ENCODE measurements at regions not wholly inside any gene's neighbourhood (a gene's known extent, or its start where the extent isn't known, plus 50 kb on each side); places are given as distances from the start of the nearest gene placed in this dataset.

DNA sequence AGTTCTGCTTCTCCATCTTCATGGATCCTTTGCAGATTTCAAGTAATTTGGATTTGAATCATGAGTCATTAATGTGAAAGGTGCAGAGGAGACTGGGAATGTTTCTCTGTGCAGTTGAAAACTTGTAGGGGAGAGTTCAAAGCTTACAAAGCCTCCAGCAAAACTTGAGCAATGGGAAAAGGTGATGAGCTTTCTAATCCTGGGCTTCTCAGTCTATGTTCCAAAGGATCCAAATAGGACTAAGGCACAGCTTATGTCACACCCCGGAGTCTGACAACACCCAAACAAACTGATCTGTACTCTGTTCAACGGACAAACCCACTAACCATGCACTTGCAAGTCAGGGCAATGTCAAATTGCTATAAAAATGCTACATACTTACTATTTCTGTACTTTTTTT is 134.8 kb downstream of the DUSP6 start:
- DNase-seq (ENCODE audit: low spot score): no peak
- no peaks in the 10 kb centered on the region for H3K36me3 ChIP-seq (ENCODE audit: insufficient read depth, low read length)
- no peaks in the 10 kb centered on the region for H3K4me1 ChIP-seq (ENCODE audit: insufficient read depth, low read length, poor library complexity, severe bottlenecking)
- H3K4me2 ChIP-seq (ENCODE audit: low read length): no peak overlapping the region
- CTCF ChIA-PET (ENCODE audit: unreplicated experiment): no interaction called here
- POLR2A ChIA-PET: no interaction called here
- intact Hi-C loops (cut with micrococcal nuclease; ENCODE audit: unreplicated experiment): no loop called here
- BruUV-seq (replicated peaks): no TSS peak
- H3K9me2 ChIP-seq (ENCODE audit: insufficient read depth, low read length): no peaks in the 10 kb centered on the region
- no peaks in the 10 kb centered on the region for H3K9me3 ChIP-seq (ENCODE audit: low read length)
- no peaks in the 10 kb centered on the region for H3K79me2 ChIP-seq (ENCODE audit: insufficient read depth, low read depth, low read length)
- H3K4me3 ChIP-seq (ENCODE audit: low read depth, low read length, poor library complexity, severe bottlenecking): no peak overlapping the region
- H3K27ac ChIP-seq (ENCODE audit: low read depth, low read length, poor library complexity, severe bottlenecking): no peak overlapping the region
- no peak overlapping the region for H2AFZ ChIP-seq (ENCODE audit: low read length)
- no peaks in the 10 kb centered on the region; the same call in 1 of the 2 replicates for H4K20me1 ChIP-seq (ENCODE audit: insufficient read depth, low read length)
- TF ChIP-seq, protein P1, sequence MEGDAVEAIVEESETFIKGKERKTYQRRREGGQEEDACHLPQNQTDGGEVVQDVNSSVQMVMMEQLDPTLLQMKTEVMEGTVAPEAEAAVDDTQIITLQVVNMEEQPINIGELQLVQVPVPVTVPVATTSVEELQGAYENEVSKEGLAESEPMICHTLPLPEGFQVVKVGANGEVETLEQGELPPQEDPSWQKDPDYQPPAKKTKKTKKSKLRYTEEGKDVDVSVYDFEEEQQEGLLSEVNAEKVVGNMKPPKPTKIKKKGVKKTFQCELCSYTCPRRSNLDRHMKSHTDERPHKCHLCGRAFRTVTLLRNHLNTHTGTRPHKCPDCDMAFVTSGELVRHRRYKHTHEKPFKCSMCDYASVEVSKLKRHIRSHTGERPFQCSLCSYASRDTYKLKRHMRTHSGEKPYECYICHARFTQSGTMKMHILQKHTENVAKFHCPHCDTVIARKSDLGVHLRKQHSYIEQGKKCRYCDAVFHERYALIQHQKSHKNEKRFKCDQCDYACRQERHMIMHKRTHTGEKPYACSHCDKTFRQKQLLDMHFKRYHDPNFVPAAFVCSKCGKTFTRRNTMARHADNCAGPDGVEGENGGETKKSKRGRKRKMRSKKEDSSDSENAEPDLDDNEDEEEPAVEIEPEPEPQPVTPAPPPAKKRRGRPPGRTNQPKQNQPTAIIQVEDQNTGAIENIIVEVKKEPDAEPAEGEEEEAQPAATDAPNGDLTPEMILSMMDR (conservative IDR thresholded peaks at IDR 0.05; ENCODE audit: low read length): no peak
- no peak for TF ChIP-seq EZH2phosphoT487 (IDR thresholded peaks at IDR 0.05; ENCODE audit: borderline replicate concordance, low read depth, low read length)

DNA sequence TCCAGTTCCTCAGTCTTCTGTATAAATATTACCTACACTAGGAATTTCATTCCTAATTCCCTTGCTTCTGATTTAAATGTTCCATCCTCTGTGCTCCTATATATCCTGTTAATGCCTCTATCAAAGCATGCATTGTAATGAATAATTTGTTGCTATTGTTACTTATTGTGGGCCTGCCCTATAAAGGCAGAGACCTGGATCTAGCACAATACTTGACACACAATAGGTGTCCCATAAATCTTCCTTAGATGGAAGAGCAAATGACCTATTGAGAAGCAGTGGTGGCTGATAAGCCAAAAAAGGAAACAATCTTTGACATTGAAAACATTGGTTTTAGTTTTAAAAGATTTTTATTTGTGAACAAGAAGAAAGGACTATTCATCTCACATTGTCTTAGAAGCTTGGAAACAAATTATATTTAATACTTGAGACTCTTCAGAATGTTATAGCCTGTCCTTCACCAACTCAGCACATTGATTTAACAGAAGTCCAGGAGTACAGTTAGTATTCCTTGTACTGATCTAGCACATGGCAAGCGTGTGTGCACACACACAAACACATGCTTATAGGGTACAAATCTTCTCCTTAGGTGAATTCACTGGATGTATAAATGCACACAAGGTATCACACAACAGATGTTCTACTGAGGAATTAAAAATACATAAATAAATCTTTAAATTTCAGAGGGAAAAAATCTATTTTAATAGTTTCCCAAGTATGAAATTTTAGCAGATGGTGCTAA is 135.9 kb downstream of the DUSP6 start:
- no TSS peak for BruUV-seq (replicated peaks)
- H3K36me3 ChIP-seq (ENCODE audit: insufficient read depth, low read length): no peaks in the 10 kb centered on the region
- H2AFZ ChIP-seq (ENCODE audit: low read length): no peak overlapping the region
- H3K4me3 ChIP-seq (ENCODE audit: low read depth, low read length, poor library complexity, severe bottlenecking): no peak overlapping the region
- no peak overlapping the region for H3K4me2 ChIP-seq (ENCODE audit: low read length)
- ChIA-PET CTCF (ENCODE audit: unreplicated experiment) (no interaction called here), POLR2A (no interaction called here)
- no peaks in the 10 kb centered on the region for H3K9me3 ChIP-seq (ENCODE audit: low read length)
- intact Hi-C loops (cut with micrococcal nuclease; ENCODE audit: unreplicated experiment): no loop called here
- no peaks in the 10 kb centered on the region for H3K9me2 ChIP-seq (ENCODE audit: insufficient read depth, low read length)
- no peaks in the 10 kb centered on the region for H3K4me1 ChIP-seq (ENCODE audit: insufficient read depth, low read length, poor library complexity, severe bottlenecking)
- TF ChIP-seq, protein P1 (conservative IDR thresholded peaks at IDR 0.05; ENCODE audit: low read length): no peak
- TF ChIP-seq EZH2phosphoT487 (IDR thresholded peaks at IDR 0.05; ENCODE audit: borderline replicate concordance, low read depth, low read length): no peak
- H4K20me1 ChIP-seq (ENCODE audit: insufficient read depth, low read length): no peaks in the 10 kb centered on the region; the same call in 1 of the 2 replicates
- H3K79me2 ChIP-seq (ENCODE audit: insufficient read depth, low read depth, low read length): no peaks in the 10 kb centered on the region
- no peak for DNase-seq (ENCODE audit: low spot score)
- H3K27ac ChIP-seq (ENCODE audit: low read depth, low read length, poor library complexity, severe bottlenecking): no peak overlapping the region

DNA sequence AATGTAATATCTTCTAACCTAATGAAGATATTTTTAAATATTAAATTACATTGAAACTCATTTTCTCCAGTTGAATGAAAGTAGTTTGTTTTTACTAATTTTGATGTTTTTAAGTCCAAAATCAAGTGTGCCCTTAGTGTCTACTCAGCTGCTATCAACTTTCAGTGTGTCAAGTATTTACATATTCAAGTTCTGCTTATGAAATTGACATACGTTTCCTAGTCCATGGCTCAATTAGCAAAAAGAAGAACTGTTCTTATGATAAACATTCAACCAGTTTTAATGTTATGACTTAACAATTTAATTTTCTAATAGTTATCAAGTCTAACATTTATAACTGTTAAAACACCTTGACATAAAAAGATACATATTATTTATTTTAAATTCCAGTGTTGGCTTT is 137.1 kb downstream of the DUSP6 start:
- no peak overlapping the region for H3K4me2 ChIP-seq (ENCODE audit: low read length)
- ChIA-PET POLR2A (interaction anchor here (0.7 kb wide), 2 partner anchors 193 to 651 kb away, joined by 3 read pairs; no protein-coding TSS in a partner anchor), CTCF (ENCODE audit: unreplicated experiment) (no interaction called here)
- H3K27ac ChIP-seq (ENCODE audit: low read depth, low read length, poor library complexity, severe bottlenecking): no peak overlapping the region
- H3K9me3 ChIP-seq (ENCODE audit: low read length): no peaks in the 10 kb centered on the region
- H2AFZ ChIP-seq (ENCODE audit: low read length): no peak overlapping the region
- H3K9me2 ChIP-seq (ENCODE audit: insufficient read depth, low read length): no peaks in the 10 kb centered on the region
- DNase-seq (ENCODE audit: low spot score): no peak
- no peaks in the 10 kb centered on the region for H3K4me1 ChIP-seq (ENCODE audit: insufficient read depth, low read length, poor library complexity, severe bottlenecking)
- H3K36me3 ChIP-seq (ENCODE audit: insufficient read depth, low read length): no peaks in the 10 kb centered on the region
- H3K4me3 ChIP-seq (ENCODE audit: low read depth, low read length, poor library complexity, severe bottlenecking): no peak overlapping the region
- BruUV-seq (replicated peaks): no TSS peak
- H4K20me1 ChIP-seq (ENCODE audit: insufficient read depth, low read length): no peaks in the 10 kb centered on the region; the same call in 1 of the 2 replicates
- no peak for TF ChIP-seq EZH2phosphoT487 (IDR thresholded peaks at IDR 0.05; ENCODE audit: borderline replicate concordance, low read depth, low read length)
- TF ChIP-seq, protein P1 (conservative IDR thresholded peaks at IDR 0.05; ENCODE audit: low read length): no peak
- intact Hi-C loops (cut with micrococcal nuclease; ENCODE audit: unreplicated experiment): no loop called here
- H3K79me2 ChIP-seq (ENCODE audit: insufficient read depth, low read depth, low read length): no peaks in the 10 kb centered on the region
